ENCODE measurements at regions not wholly inside any gene's neighbourhood (a gene's known extent, or its start where the extent isn't known, plus 50 kb on each side); places are given as distances from the start of the nearest gene placed in this dataset.

DNA sequence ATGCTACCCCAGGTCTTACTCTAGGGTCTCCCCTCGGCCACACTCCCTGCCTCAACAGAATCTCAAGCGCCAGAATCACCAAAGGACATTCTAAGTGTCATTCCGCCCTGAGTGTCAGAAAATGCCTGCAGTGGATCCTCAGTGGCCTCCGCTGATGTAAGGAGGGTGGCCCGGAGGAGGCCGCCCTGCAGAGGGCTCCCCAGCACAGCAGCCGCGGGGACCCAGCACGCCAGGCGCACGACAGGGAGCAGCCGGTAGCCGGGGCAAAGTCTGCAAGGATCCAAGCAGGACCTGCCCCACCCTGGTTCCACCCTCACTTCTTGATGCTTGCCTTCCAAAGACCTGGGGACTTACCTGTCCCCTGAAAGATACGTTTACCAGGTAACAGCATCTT is 54.2 kb upstream of the ID2 start:
- TF ChIP-seq TAF1 (IDR thresholded peaks at IDR 0.05; ENCODE audit: borderline replicate concordance, insufficient read depth, low read length) (no peak), SIN3A (IDR thresholded peaks at IDR 0.05; ENCODE audit: borderline replicate concordance, insufficient read depth, low read length) (no peak), POLR2AphosphoS5 (IDR thresholded peaks at IDR 0.05; ENCODE audit: low read depth, low read length) (no peak), FOXP2 (optimal IDR thresholded peaks at IDR 0.05; ENCODE audit: borderline replicate concordance, extremely low read depth, extremely low read length, insufficient read depth) (no peak)
- TF ChIP-seq, protein P1, sequence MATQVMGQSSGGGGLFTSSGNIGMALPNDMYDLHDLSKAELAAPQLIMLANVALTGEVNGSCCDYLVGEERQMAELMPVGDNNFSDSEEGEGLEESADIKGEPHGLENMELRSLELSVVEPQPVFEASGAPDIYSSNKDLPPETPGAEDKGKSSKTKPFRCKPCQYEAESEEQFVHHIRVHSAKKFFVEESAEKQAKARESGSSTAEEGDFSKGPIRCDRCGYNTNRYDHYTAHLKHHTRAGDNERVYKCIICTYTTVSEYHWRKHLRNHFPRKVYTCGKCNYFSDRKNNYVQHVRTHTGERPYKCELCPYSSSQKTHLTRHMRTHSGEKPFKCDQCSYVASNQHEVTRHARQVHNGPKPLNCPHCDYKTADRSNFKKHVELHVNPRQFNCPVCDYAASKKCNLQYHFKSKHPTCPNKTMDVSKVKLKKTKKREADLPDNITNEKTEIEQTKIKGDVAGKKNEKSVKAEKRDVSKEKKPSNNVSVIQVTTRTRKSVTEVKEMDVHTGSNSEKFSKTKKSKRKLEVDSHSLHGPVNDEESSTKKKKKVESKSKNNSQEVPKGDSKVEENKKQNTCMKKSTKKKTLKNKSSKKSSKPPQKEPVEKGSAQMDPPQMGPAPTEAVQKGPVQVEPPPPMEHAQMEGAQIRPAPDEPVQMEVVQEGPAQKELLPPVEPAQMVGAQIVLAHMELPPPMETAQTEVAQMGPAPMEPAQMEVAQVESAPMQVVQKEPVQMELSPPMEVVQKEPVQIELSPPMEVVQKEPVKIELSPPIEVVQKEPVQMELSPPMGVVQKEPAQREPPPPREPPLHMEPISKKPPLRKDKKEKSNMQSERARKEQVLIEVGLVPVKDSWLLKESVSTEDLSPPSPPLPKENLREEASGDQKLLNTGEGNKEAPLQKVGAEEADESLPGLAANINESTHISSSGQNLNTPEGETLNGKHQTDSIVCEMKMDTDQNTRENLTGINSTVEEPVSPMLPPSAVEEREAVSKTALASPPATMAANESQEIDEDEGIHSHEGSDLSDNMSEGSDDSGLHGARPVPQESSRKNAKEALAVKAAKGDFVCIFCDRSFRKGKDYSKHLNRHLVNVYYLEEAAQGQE (IDR thresholded peaks at IDR 0.05; ENCODE audit: insufficient read depth in 1 of 2, low read depth in 2 of 2, low read length in 2 of 2), result no peak

DNA sequence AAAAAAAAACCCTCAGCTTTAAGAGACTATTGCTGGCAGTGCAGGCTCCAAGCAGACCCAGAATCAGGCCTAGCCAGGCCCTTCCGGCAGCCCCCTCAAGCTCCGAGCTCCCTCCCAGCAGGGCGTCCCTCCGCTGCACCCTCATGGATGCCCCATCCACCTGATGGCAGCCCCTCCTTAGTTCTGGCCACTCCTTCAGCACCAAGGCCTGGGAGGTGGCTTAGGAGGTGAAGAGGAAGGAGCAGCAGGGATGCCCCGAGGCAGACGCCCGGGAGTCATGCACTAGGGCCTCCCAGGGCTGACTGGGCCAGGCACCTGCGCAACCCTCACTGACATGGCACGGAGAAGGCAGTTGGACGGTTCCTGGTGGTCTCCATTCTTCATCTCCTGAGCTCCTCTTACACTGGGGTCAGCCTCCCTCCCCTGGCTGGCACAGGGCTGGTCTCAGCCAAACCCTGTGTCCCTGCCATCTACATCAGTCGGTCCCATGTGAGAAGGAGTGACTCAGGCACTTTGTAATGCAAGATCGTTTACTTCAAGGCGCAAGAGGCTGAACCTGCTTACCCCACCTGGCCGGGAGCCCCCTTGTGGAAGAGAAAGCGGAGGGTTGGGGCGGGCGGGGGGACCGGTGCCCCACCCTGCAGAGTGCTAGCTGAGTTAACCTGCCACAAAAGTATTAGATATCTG is 53.5 kb upstream of the ID2 start:
- no peak for TF ChIP-seq TAF1 (IDR thresholded peaks at IDR 0.05; ENCODE audit: borderline replicate concordance, insufficient read depth, low read length)
- TF ChIP-seq POLR2AphosphoS5 (IDR thresholded peaks at IDR 0.05; ENCODE audit: low read depth, low read length), result no peak
- TF ChIP-seq SIN3A (IDR thresholded peaks at IDR 0.05; ENCODE audit: borderline replicate concordance, insufficient read depth, low read length), result no peak
- TF ChIP-seq FOXP2 (optimal IDR thresholded peaks at IDR 0.05; ENCODE audit: borderline replicate concordance, extremely low read depth, extremely low read length, insufficient read depth), result no peak
- TF ChIP-seq, protein P1 (IDR thresholded peaks at IDR 0.05; ENCODE audit: insufficient read depth in 1 of 2, low read depth in 2 of 2, low read length in 2 of 2), result no peak

DNA sequence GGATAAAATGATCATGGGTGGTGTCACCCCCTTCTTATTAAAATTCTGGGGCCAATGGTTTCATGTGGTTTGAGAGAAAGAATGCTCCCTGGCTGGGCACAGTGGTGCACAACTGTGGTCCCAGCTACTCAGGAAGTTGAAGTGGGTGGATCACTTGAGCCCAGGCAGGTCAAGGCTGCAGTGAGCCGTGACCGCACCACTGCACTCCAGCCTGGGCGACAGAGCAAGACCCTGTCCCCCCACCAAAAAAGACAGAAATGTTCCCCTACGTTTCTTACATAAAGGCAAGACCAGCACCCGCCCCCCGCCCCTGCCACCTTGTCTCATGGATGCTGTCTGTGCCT is 53.0 kb upstream of the ID2 start:
- TF ChIP-seq TAF1 (IDR thresholded peaks at IDR 0.05; ENCODE audit: borderline replicate concordance, insufficient read depth, low read length) (no peak), FOXP2 (optimal IDR thresholded peaks at IDR 0.05; ENCODE audit: borderline replicate concordance, extremely low read depth, extremely low read length, insufficient read depth) (no peak), SIN3A (IDR thresholded peaks at IDR 0.05; ENCODE audit: borderline replicate concordance, insufficient read depth, low read length) (no peak), POLR2AphosphoS5 (IDR thresholded peaks at IDR 0.05; ENCODE audit: low read depth, low read length) (no peak)
- TF ChIP-seq, protein P1 (IDR thresholded peaks at IDR 0.05; ENCODE audit: insufficient read depth in 1 of 2, low read depth in 2 of 2, low read length in 2 of 2), result no peak

DNA sequence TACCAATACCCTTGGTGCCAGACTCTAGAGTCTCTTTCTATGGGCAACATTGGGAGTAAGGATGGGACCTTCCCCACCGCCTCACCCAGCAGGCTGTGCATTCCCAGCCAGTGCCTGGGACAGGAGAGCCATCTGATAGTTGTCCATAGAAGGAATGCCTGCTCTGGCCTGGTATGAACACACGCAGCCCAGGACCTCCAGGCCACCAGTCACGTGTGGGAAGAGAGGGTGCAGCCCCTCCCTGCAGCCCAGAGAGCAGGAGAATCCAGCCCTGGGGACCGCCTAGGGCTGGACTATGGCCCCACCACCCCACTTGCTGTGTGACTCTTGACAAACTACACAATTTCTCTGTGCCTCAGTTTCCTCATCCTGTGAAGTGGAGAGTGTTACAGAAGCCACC is 52.5 kb upstream of the ID2 start:
- TF ChIP-seq POLR2AphosphoS5 (IDR thresholded peaks at IDR 0.05; ENCODE audit: low read depth, low read length) (no peak), TAF1 (IDR thresholded peaks at IDR 0.05; ENCODE audit: borderline replicate concordance, insufficient read depth, low read length) (no peak), FOXP2 (optimal IDR thresholded peaks at IDR 0.05; ENCODE audit: borderline replicate concordance, extremely low read depth, extremely low read length, insufficient read depth) (no peak)
- TF ChIP-seq, protein P1 (IDR thresholded peaks at IDR 0.05; ENCODE audit: insufficient read depth in 1 of 2, low read depth in 2 of 2, low read length in 2 of 2), result no peak
